SHP77 (cell line): ENCODE measurements at regions not wholly inside any gene's neighbourhood (a gene's known extent, or its start where the extent isn't known, plus 50 kb on each side); places are given as distances from the start of the nearest gene placed in this dataset.
"Not testable (repeated sequence)": the region's sequence is repeated elsewhere in the genome, so short reads cannot be mapped to it uniquely, and the experiment has no call there.

Experiments
- DNase-seq, 2 experiments: peaks; one replicate each; lab custom pipeline; 2025; lab: John Stamatoyannopoulos, UW

DNA sequence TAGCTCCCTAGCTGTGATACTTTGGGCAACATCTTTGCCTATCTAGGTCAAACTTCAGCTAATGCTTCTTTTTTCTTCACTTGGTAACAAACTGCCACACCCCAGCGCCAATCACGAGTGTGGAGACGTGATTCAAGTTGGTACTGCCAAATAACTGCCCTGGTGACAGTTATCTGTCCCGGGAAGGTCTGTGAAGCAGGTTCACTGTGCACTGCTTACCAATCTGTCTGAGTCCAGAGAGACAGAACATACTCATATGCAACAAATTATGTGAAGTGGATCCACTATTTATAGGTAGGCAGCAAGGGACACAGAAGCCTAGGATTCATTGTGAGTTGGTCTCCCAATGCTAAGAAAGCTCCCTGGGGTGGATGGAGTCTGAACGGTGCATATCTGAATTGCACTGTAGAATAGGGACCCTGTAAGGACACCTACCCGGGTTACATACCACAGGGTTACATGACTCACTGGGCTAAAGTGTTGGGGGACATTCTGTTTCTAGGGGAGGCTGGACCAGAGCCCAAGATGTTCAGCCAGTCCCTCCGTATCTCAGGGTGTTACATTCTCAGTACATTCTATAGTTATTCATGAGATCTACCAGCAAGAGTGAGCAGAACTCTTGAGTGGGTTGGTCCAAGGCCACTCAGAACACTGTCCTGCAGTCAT is 95.4 kb upstream of the STC2 start:
- DNase-seq = no peak

DNA sequence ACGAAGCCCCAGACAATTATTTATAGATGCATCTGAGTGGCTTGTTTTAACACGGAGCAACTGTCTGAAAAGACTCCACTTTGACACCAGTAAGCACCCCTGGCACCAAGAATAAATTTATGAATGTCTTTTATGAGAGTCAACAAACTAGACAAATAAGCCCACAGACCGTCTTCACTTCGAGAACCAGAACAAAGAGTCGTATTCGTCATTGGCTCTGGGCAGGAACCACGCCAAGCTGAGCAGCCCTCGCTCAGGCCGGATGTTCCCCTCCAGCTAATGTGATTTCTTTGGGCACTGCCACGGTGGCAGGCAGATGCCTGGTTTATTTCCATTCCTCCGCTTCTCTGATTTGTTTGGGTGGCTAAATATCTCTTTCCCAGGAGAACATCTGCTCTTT is 91.9 kb upstream of the STC2 start:
- DNase-seq = peak; percentile 64 to 72

DNA sequence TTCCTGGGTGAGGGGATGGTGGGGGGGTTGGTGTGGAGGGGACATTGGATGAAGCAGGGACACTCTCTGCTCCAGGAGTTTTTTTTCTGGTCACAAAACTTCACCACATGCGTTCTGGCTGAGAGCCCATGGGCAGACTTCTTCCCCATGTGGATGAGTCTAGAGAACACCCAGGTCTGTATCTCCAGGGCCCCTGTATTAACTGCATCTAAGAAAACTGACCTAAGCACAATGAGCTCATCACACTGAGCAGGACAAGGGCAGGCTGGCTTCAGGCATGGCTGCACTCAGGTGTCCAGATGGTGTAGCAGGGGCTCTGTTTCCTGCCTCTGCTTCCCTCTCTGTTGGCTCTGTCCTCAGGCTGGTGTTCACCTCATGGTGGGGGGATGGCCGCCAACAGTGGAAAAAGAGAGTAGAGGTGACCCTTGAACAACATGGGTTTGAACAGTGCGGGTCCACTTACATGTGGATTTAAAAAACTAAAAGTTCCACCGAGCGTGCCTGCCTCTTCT is 85.3 kb upstream of the STC2 start:
- DNase-seq = no peak

DNA sequence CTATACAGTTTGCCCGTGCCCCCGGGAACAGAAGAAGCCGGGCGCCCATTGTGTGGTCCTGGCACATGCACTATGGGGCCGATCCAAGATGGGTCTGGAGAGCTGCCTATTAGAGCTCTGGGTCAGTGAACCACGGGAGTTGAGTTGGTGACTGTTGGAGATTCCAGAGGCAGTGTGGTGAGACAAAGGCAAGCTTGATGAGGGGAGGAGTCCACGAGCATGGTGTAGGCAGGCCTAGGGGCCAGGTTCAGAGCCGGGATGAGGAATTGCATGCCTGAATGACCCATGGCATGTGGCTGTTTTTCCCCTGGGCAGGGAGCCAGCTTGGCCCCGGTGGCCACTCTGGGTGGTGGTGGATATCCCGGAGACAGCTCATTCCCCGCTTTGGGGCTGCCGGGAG is 84.4 kb upstream of the STC2 start:
- DNase-seq = no peak

DNA sequence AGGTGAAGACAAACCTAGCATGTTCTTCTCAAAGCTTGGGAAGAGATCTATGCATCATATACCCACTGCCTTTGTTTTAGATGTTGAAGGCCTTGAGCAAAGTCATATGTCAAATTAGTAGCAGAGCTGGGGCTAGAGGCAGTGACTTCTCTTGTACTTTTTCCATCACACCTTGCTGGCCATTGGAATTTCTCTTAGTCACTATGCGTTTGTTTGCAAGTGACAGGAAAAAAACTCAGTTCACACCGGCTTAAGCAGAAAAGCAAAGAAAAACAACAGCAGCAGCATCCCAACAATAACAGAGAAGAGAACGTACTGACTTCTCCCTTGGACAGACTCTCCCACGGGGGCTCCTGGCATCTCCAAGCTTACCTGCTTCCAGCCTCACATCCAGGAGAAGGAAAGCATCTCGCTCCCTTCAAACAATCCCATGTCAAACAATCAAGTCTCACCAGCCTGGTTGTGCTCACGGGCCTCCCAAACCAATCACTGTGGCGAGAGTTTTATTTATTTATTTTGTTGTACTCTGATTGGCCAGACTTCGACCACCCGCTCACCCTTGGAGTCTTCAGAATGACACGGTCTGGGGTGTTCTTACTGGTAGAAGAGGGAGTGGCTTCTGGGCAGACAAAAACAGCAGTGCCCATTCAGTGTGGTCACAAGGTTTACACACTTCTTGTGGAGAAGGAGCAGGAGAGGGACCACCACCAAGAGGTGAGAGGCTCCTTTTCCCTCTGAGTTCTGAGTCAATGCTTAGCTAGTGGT is 83.8 kb upstream of the STC2 start:
- no peak for DNase-seq

DNA sequence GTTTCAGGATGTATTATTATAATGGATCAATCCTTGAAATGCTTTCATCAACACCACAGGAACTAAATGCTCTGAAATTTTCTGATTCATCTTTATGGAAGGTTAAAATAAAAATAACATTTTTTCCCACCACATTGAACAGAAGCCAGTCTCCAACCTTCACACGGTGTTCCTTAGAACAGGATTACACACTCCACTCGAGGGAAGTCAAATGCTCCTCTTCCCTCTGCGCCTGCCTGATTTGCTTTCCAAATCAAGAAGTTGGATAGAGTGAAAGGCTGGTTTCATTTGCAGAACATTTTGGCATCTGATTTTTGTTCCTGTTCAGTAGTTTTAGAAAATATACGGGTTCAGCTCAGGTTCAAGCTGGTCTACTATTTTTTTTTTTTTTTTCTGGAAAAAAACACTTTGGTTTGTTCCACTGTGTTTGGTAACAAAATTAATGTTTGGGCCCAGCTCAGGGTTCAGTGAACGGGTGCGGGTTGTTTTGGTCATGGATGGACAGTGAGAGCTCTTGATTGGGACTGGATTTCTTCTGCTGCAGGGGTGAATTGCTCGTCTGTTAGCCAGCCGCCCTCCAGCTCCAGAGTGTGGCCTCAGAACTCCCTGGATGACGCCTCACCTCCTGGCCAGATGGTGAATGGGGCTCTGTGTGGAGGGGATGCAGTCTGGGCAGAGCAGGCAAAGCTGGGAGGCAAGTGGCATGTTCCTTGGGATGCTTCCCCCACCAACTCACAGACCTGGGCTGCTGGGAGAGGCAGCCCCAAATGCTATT is 82.4 kb upstream of the STC2 start:
- no peak for DNase-seq

DNA sequence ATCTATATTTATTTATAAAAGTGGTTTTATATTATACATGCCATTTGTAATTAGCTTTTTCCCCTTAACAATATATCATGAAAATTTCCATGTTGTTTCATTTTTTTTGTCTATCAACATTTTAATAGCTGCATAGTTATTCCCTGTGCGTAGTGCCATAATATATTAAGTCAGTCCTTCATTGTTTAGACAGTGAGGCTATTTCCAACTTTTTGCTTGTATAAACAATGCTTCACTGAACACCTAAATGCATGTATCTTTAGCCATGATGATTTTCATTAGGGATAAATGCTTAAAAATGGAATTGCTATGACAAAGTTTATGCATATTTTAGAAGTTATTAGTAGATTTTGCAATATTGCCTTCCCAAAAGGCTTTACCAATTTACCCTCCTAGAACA is 80.7 kb upstream of the STC2 start:
- no peak for DNase-seq

DNA sequence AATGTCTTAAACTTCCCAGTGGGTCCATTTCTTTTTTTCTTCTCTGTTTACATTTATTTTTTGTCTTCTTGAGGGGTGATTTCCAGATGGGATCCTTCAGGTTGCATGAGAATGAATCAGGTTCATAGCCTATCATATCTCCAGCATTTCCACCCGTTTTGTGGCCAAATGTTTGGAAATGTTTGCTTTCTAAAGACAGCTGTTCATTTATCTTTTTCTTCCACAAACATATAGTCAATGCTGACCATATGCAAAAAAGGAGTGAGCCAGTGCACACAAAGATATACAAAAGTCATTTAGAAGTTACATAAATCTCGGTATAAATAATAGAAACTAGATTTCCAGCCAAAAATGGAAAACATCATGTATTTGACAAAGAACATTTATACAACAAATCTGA is 71.6 kb upstream of the STC2 start:
- no peak for DNase-seq

DNA sequence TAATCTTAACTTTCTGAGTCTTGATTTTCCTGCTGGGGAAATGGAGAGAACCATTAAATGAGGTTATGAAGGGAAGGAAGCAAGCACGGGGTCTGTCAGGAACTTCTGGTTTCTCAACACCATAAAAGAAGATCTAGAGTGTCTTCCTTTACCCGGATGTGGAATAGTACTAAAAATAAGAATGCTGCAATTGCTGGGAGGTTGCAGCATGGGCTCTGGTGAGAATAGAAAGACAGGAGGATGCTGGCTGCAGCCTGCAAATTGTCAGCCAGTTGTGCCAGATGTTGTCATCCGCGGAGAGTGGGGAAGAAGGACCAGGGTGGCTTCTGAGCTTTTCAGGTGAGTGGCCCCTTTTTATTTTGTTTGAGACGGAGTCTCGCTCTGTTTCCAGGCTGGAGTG is 69.3 kb upstream of the STC2 start:
- DNase-seq = no peak

DNA sequence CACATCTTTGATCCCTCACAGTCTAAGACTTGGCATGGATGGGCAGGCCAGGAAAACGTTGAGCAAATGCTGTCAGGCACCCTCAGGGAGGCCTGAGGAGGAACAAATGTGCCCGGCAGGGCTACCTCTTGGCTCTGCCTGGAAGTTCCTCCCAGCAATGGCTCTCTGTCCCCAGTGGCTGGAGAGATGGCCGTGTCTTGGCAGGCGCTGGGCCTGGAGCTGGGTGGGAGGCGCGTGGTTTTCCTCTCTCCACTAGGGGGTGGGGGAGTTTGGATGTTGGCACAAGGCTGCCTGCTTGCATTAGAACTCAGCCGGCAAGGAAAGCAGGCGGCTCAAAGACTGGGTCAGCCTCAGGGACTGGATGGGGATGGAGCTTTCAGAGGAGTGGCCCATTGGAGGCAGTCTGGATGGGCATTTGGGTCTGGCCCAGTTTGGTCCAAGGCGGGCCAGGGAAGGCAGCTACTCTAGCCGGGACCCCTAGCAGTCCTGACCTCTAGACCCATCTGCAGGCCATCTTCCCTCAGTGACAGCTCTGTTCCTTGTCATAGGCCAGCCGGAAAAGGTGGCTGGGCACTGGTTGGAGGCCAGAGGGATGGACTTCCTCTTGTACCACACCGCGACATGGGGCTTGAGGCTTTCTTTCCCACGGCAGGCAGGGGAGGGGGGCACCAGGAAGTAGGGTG is 68.2 kb upstream of the STC2 start:
- DNase-seq = no peak

DNA sequence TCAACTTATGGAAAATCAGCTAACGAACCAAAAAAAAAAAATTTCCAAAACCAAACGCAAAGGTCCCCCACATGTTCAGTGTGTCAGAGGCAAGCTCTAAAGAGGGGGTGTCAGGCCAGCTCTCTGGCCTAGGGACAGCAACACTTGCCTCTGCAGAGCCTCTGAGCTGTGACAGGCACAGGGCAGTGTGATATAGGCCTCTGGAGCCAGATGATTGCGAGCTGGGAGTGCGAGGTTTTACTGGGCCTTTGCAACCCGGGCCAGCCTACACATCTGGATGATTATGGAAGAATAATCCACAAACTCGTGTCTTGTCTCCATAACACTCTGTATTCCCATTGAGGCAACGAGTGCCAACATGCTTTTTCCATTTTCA is 67.7 kb upstream of the STC2 start:
- no peak for DNase-seq

DNA sequence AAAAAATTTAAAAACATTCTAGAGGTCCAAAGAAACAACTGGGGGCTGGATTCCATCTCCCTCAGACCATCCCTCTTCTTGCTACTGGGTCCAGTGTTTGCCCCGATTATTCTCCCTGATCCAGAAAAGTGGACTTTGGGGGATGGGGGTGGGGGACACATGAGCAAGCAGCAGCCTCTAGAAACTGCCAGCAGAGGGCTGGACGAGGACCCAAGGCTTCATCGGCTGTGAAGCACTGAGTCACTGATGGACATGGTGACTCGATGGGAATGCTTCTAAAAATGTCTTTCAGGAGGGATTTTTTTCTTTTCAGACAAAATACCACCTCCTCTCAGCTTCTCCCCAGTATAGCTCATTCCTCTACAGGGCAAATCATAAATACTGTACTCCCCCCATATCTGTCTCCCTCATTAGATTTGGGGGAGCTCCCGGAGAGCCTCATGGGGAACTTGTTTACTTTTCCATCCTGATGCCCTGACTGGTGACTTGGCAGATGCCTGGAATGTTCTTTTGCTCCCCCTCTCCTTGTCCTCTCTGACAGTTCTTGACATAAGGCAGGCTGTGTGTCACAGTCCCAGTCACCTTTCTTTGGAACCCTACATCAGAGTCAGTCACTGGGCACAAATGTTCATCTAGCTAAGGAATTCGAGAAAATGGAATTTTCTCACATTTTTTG is 67.2 kb upstream of the STC2 start:
- no peak for DNase-seq

DNA sequence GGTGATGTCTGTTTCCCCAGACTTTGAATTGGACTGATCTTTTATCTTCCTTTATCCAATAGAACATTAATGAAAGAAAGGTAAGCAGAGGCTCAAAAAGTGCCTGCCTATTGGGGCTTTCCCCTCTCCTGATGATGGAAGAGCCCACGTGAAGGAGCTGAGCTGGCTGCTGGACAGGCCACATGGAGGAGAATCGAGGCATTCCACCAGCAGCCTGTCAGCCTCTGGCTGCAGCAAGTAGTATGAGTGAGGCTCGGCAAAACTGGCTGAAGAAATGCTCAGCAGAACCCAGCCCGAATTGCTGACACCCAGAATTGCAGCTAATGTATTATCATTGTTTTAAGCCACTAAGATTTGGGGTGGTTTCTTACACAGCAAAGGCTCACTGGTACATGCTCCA is 66.5 kb upstream of the STC2 start:
- DNase-seq = no peak

DNA sequence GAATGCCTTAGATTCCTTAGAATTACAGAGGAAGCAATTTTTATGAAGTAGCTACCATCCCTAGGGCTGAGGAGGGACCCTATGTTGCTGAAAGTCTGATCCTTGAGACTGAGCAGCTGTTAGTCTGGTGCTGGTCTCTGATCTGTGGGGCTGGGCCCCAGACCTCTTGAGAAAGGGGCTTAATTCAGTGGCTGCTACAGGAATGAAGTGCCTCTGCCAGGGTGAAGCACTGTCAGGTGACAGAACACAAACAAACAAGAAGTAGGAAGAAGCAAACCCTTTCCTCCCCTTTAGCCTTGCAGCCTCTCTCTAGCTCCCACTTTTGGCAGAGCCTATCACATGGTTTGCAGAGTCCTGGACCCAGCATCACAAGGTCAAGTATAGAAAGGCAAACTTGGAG is 64.0 kb upstream of the STC2 start:
- no peak for DNase-seq

DNA sequence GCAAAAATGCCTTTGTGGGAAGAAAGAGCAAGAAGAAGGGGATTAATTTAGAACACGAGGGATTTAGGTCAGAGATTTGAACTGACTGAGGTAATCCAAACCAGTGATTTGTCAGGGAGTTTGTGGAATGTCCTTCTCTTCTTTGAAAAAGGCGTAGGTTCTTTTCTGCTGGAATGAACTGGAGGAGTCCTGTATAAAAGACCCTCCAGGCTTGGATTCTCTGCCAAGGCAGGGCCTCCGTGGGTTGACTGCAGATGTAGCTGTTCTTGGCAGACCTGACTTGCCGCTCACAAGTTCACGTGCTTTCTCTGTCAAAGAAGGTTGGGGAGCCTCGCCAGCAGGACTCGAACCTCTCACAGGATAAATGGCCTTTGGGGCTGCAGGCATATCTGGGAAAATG is 62.8 kb upstream of the STC2 start:
- no peak for DNase-seq

DNA sequence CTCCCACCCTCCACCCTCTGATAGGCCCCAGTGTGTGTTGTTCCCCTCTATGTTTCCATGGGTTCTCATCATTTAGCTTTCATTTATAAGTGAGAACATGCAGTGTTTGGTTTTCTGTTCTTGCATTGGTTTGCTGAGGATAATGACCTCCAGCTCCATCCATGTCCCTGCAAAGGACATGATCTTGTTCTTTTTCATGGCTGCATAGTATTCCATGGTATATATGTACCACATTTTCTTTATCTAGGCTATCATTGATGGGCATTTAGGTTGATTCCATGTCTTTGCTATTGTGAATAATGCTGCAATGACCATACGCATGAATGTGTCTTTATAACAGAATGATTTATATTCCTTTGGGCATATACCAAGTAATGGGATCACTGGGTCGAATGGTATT is 59.1 kb upstream of the STC2 start:
- DNase-seq = not testable (repeated sequence)

DNA sequence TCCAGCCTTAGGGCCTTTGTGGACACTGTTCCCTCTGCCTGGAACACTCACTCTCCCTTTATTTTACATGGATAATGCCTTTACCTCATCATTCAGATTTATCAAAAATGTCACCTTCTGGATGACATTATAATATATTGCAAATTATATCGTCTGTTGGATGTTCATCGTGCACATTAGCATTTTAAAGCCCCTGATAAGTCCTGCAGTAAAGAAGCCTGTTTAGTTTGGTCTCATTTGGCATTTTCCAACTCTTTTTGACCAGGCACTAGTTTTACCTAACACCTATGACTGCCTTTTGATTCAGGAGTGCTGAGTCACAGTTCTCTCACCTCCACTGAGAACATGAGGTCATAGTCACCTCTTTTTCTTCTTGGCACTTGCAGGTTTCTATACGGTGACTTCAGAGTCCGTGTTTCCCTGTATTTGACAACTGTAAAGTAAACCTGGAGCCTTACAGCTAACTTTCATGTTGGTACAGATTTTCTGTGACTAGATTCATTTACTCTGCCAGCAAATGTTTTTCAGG is 57.7 kb upstream of the STC2 start:
- no peak for DNase-seq

DNA sequence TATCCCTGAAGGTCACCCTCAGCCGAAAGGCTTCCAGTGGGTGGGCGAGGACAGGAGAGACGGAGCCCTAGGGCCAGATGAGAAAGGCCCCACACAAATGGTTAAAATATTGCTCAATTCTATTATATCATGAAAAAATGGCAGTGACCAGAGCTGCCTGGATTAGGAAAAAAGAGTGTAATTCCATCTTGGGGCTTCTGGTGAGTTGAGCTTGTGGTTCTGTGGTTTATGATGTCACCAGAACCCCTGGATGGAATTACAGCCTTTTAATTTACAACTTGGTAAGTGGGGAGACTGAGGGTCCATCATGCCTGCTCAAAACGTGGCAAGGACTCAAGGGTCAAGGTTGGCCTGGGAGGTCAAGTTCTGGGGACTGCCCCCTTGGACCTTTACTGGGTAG is 55.5 kb upstream of the STC2 start:
- DNase-seq = no peak

DNA sequence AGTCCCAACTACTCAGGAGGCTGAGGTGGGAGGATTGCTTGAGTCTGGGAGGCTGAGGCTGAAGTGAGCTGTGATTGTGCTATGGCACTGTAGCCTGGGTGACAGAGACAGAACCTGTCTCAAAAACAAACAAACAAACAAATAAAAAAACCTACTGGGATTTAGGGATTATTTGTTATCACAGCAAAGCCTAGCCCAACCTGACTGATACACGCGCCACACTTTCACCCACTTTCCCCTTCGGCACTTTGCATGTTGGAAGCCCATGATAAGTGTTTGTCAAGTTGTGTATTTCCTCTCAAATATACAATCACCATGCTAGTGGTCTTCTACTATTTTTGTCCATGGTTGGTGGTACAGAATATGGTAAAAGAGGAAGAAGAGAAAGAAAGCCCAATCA is 50.5 kb upstream of the STC2 start:
- DNase-seq = no peak
